ENCODE measurements at regions not wholly inside any gene's neighbourhood (a gene's known extent, or its start where the extent isn't known, plus 50 kb on each side); places are given as distances from the start of the nearest gene placed in this dataset.

- H3K4me1 Mint-ChIP-seq = no peaks in the 10 kb centered on the region
- TF ChIP-seq USF2 (CRISPR knock-in tag; IDR thresholded peaks at IDR 0.05) (no peak), NR3C1 (CRISPR knock-in tag; conservative IDR thresholded peaks at IDR 0.05; ENCODE audit: low read depth) (no peak), TCF7 (CRISPR knock-in tag; IDR thresholded peaks at IDR 0.05; ENCODE audit: low read depth) (no peak), RELA (CRISPR knock-in tag; IDR thresholded peaks at IDR 0.05; ENCODE audit: borderline replicate concordance) (no peak), ZBTB21 (CRISPR knock-in tag; IDR thresholded peaks at IDR 0.05; ENCODE audit: borderline replicate concordance) (no peak), ZNF396 (CRISPR knock-in tag; IDR thresholded peaks at IDR 0.05; ENCODE audit: borderline replicate concordance) (no peak), SMAD3 (CRISPR knock-in tag; IDR thresholded peaks at IDR 0.05; ENCODE audit: borderline replicate concordance) (no peak), TEAD1 (CRISPR knock-in tag; IDR thresholded peaks at IDR 0.05) (no peak), JAZF1 (CRISPR knock-in tag; IDR thresholded peaks at IDR 0.05) (no peak), USF1 (CRISPR knock-in tag; IDR thresholded peaks at IDR 0.05) (no peak), CBFB (CRISPR knock-in tag; IDR thresholded peaks at IDR 0.05; ENCODE audit: low read depth) (no peak), ARID4B (CRISPR knock-in tag; IDR thresholded peaks at IDR 0.05; ENCODE audit: borderline replicate concordance) (no peak)
- TF ChIP-seq, protein P1, sequence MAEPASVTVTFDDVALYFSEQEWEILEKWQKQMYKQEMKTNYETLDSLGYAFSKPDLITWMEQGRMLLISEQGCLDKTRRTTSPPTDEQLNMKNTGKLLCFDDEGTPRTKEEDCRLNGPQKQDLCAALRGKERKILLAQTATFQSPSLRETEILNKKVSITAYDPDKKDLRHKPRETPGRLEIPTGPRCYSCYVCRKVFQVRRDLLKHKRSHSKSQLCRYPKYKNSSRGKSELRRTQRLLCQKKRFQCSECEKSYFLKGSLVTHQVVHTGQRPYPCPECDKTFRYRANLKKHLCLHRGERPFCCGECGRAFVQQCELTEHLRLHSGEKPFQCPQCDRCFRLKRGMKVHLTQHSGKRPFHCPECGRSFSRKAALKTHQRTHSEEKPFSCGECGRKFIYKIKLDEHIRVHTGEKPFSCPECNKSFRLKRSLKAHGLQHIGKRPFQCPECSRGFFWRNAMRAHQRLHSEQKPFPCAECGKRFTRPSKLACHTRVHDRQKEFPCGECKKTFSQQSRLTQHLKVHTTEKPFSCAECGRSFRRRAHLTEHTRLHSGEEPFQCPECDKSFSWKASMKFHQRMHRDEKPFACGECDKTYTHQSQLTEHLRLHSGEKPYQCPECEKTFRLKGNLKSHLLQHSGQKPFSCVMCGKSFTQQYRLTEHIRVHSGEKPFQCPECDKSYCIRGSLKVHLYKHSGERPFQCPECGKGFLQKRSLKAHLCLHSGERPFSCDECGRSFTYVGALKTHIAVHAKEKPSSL (CRISPR knock-in tag; conservative IDR thresholded peaks at IDR 0.05) = no peak
- TF ChIP-seq, protein P2, sequence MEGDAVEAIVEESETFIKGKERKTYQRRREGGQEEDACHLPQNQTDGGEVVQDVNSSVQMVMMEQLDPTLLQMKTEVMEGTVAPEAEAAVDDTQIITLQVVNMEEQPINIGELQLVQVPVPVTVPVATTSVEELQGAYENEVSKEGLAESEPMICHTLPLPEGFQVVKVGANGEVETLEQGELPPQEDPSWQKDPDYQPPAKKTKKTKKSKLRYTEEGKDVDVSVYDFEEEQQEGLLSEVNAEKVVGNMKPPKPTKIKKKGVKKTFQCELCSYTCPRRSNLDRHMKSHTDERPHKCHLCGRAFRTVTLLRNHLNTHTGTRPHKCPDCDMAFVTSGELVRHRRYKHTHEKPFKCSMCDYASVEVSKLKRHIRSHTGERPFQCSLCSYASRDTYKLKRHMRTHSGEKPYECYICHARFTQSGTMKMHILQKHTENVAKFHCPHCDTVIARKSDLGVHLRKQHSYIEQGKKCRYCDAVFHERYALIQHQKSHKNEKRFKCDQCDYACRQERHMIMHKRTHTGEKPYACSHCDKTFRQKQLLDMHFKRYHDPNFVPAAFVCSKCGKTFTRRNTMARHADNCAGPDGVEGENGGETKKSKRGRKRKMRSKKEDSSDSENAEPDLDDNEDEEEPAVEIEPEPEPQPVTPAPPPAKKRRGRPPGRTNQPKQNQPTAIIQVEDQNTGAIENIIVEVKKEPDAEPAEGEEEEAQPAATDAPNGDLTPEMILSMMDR (IDR thresholded peaks at IDR 0.05) = no peak
- TF ChIP-seq, protein P3, sequence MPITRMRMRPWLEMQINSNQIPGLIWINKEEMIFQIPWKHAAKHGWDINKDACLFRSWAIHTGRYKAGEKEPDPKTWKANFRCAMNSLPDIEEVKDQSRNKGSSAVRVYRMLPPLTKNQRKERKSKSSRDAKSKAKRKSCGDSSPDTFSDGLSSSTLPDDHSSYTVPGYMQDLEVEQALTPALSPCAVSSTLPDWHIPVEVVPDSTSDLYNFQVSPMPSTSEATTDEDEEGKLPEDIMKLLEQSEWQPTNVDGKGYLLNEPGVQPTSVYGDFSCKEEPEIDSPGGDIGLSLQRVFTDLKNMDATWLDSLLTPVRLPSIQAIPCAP (CRISPR knock-in tag; IDR thresholded peaks at IDR 0.05) = no peak
- TF ChIP-seq, protein P4, sequence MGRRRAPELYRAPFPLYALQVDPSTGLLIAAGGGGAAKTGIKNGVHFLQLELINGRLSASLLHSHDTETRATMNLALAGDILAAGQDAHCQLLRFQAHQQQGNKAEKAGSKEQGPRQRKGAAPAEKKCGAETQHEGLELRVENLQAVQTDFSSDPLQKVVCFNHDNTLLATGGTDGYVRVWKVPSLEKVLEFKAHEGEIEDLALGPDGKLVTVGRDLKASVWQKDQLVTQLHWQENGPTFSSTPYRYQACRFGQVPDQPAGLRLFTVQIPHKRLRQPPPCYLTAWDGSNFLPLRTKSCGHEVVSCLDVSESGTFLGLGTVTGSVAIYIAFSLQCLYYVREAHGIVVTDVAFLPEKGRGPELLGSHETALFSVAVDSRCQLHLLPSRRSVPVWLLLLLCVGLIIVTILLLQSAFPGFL (CRISPR knock-in tag; IDR thresholded peaks at IDR 0.05; ENCODE audit: borderline replicate concordance) = no peak
- H3K9me3 Mint-ChIP-seq = no peaks in the 10 kb centered on the region
- no peak overlapping the region for H3K4me3 Mint-ChIP-seq
- POLR2A ChIA-PET = no interaction called here
- CTCF ChIA-PET = no interaction called here
- H3K27me3 Mint-ChIP-seq (ENCODE audit: low read depth) = no peaks in the 10 kb centered on the region
- H3K27ac Mint-ChIP-seq = no peak overlapping the region
- no peak for DNase-seq (ENCODE audit: low spot score)
- no peak for ATAC-seq
- no peaks in the 10 kb centered on the region for H3K36me3 Mint-ChIP-seq
Measured at GRCh38 chr7:50151001-50151400, 58.0 kb upstream of the ZPBP start.
